IMR-90 (cell line): ENCODE measurements at regions not wholly inside any gene's neighbourhood (a gene's known extent, or its start where the extent isn't known, plus 50 kb on each side); places are given as distances from the start of the nearest gene placed in this dataset.

ENCODE experiments used
- ATAC-seq: fragments of 200-7000 bp; cut with Tn5 transposase; 2 replicates; pipeline ENCODE4 v1.9.1; 2020; ENCODE audit warnings: low read depth, mild to moderate bottlenecking, moderate library complexity
- BruUV-seq: library from RNA; stranded (reverse); fragments of 400-500 nt; replicated peaks from 2 replicates; lab custom pipeline; 2021; lab: Mats Ljungman, UMichigan
- CTCF ChIA-PET: fragments of 300-600 bp; formaldehyde crosslinking; extraction: SDS; loops from one replicate; lab custom pipeline; 2021; ENCODE audit warnings: antibody characterized with exemption; lab: Yijun Ruan, JAX
- POLR2A ChIA-PET: fragments of 300-600 bp; sonication (Branson Sonifier 250); formaldehyde crosslinking; loops from one replicate; lab custom pipeline; 2022; ENCODE audit warnings: antibody characterized with exemption; ENCODE audit not compliant: unreplicated experiment; lab: Charles Lee
- DNase-seq: peaks from one replicate; pipeline ENCODE4 v3.0.0; 2013
- H2AFZ ChIP-seq: replicated peaks from 2 replicates; pipeline ENCODE3; 2013; ENCODE audit warnings: low read length, mild to moderate bottlenecking; ENCODE audit not compliant: poor library complexity
- H2AK5ac ChIP-seq: 2 replicates; pipeline ENCODE4 v1.6.1; 2013; ENCODE audit warnings: low read depth, low read length, inconsistent platforms
- H2AK9ac ChIP-seq: replicated peaks from 2 replicates; pipeline ENCODE3; 2013; ENCODE audit warnings: mild to moderate bottlenecking, low read depth, low read length, moderate library complexity; ENCODE audit not compliant: poor library complexity
- H2BK120ac ChIP-seq: 2 replicates; pipeline ENCODE4 v1.6.1; 2013; ENCODE audit warnings: low read depth, low read length, inconsistent platforms
- H2BK15ac ChIP-seq: 3 replicates; pipeline ENCODE4 v1.6.1; 2013; ENCODE audit warnings: low read depth, low read length, inconsistent platforms
- H2BK20ac ChIP-seq: 2 replicates; pipeline ENCODE4 v1.6.1; 2013; ENCODE audit warnings: low read depth, mild to moderate bottlenecking, inconsistent platforms, low read length, moderate library complexity
- H2BK5ac ChIP-seq: 2 replicates; pipeline ENCODE4 v1.6.1; 2013; ENCODE audit warnings: mild to moderate bottlenecking, low read depth, low read length, inconsistent platforms; ENCODE audit not compliant: poor library complexity, severe bottlenecking
- H3K14ac ChIP-seq: replicated peaks from 2 replicates; pipeline ENCODE4 v1.6.1; 2013; ENCODE audit warnings: low read depth, low read length, inconsistent platforms
- H3K18ac ChIP-seq: 2 replicates; pipeline ENCODE4 v1.6.1; 2013; ENCODE audit warnings: low read depth, low read length, control low read depth
- H3K23ac ChIP-seq: 2 replicates; pipeline ENCODE4 v1.6.1; 2013; ENCODE audit warnings: low read depth, low read length, inconsistent platforms
- H3K27ac ChIP-seq: 2 replicates; pipeline ENCODE4 v1.5.1; 2013; ENCODE audit warnings: mild to moderate bottlenecking, control low read depth, low read length; ENCODE audit not compliant: insufficient read depth
- H3K27me3 ChIP-seq: 2 replicates; pipeline ENCODE4 v1.6.1; 2013; ENCODE audit warnings: low read length; ENCODE audit not compliant: control insufficient read depth, insufficient read depth
- H3K36me3 ChIP-seq: 2 replicates; pipeline ENCODE4 v1.6.1; 2013; ENCODE audit warnings: low read length, mixed read lengths; ENCODE audit not compliant: control insufficient read depth, insufficient read depth
- H3K4ac ChIP-seq: 2 replicates; pipeline ENCODE4 v1.6.1; 2013; ENCODE audit warnings: low read depth, low read length, inconsistent platforms
- H3K4me1 ChIP-seq: 2 replicates; pipeline ENCODE4 v1.6.1; 2013; ENCODE audit warnings: low read length, mixed read lengths; ENCODE audit not compliant: control insufficient read depth, insufficient read depth
- H3K4me2 ChIP-seq: 2 replicates; pipeline ENCODE4 v1.6.1; 2013; ENCODE audit warnings: low read depth, mild to moderate bottlenecking, control low read depth, low read length, moderate library complexity
- H3K4me3 ChIP-seq: 2 replicates; pipeline ENCODE4 v1.5.1; 2013; ENCODE audit warnings: low read depth, mild to moderate bottlenecking, control low read depth, low read length, moderate library complexity; ENCODE audit not compliant: insufficient read depth
- H3K56ac ChIP-seq: 2 replicates; pipeline ENCODE4 v1.6.1; 2013; ENCODE audit warnings: low read length, inconsistent platforms; ENCODE audit not compliant: insufficient read depth; ENCODE audit errors: extremely low read depth
- H3K79me1 ChIP-seq, 2 experiments: 2 replicates each; pipeline ENCODE4 v1.6.1; 2013; ENCODE audit warnings: low read length in 2 of 2, inconsistent platforms in 1 of 2, low read depth in 1 of 2
- H3K9ac ChIP-seq: 2 replicates; pipeline ENCODE4 v1.6.1; 2013; ENCODE audit warnings: low read depth, low read length, control low read depth
- H3K9me1 ChIP-seq: 2 replicates; pipeline ENCODE4 v1.6.1; 2013; ENCODE audit warnings: low read length, inconsistent platforms; ENCODE audit not compliant: insufficient read depth
- H3K9me3 ChIP-seq: 2 replicates; pipeline ENCODE4 v1.6.1; 2013; ENCODE audit warnings: low read length; ENCODE audit not compliant: control insufficient read depth, insufficient read depth
- H4K20me1 ChIP-seq: 2 replicates; pipeline ENCODE4 v1.6.1; 2013; ENCODE audit warnings: low read length, inconsistent platforms; ENCODE audit not compliant: insufficient read depth
- H4K5ac ChIP-seq: 2 replicates; pipeline ENCODE4 v1.6.1; 2013; ENCODE audit warnings: mild to moderate bottlenecking, low read depth, low read length, control low read depth
- H4K8ac ChIP-seq, 2 experiments: 2 replicates each; pipeline ENCODE4 v1.6.1; 2013; ENCODE audit warnings: low read depth in 2 of 2, low read length in 2 of 2, control low read depth in 1 of 2, inconsistent platforms in 1 of 2
- H4K91ac ChIP-seq: 2 replicates; pipeline ENCODE4 v1.6.1; 2013; ENCODE audit warnings: low read depth, low read length, inconsistent platforms; ENCODE audit not compliant: insufficient read depth
- BHLHE40 ChIP-seq: fragments of 150-350 bp; IDR thresholded peaks from 2 replicates; pipeline ENCODE4 v1.6.1; 2016; ENCODE audit warnings: mild to moderate bottlenecking, low read depth, low read length
- CEBPB ChIP-seq: IDR thresholded peaks from 2 replicates; pipeline ENCODE4 v1.6.1; 2012; ENCODE audit warnings: low read depth, low read length, improper control_type of control experiment
- CHD1 ChIP-seq: IDR thresholded peaks from 2 replicates; pipeline ENCODE4 v1.6.1; 2012; ENCODE audit warnings: low read depth, low read length, improper control_type of control experiment
- CTCF ChIP-seq: conservative IDR thresholded peaks from 2 replicates; pipeline ENCODE4 v1.5.1; 2012; ENCODE audit warnings: mild to moderate bottlenecking, low read depth, low read length, improper control_type of control experiment
- ELK1 ChIP-seq: fragments of 150-350 bp; IDR thresholded peaks from 2 replicates; pipeline ENCODE4 v1.6.1; 2016; ENCODE audit warnings: low read depth, mild to moderate bottlenecking, low read length, moderate library complexity, borderline replicate concordance
- FOS ChIP-seq: fragments of 150-350 bp; IDR thresholded peaks from 2 replicates; pipeline ENCODE4 v1.6.1; 2016; ENCODE audit warnings: low read depth, low read length
- MAFK ChIP-seq: IDR thresholded peaks from 2 replicates; pipeline ENCODE4 v1.6.1; 2012; ENCODE audit warnings: low read depth, low read length, improper control_type of control experiment
- MAZ ChIP-seq: IDR thresholded peaks from 2 replicates; pipeline ENCODE4 v1.6.1; 2012; ENCODE audit warnings: low read depth, mild to moderate bottlenecking, low read length, improper control_type of control experiment, moderate library complexity, borderline replicate concordance
- MXI1 ChIP-seq: IDR thresholded peaks from 2 replicates; pipeline ENCODE4 v1.6.1; 2012; ENCODE audit warnings: low read depth, mild to moderate bottlenecking, low read length, moderate library complexity, borderline replicate concordance
- NFE2L2 ChIP-seq: fragments of 150-350 bp; IDR thresholded peaks from 2 replicates; pipeline ENCODE4 v1.6.1; 2016; ENCODE audit warnings: low read depth, mild to moderate bottlenecking, low read length
- POLR2A ChIP-seq: IDR thresholded peaks from 2 replicates; pipeline ENCODE4 v1.6.1; 2012; ENCODE audit warnings: mild to moderate bottlenecking, low read depth, low read length
- RAD21 ChIP-seq: IDR thresholded peaks from 2 replicates; pipeline ENCODE4 v1.6.1; 2012; ENCODE audit warnings: low read length, improper control_type of control experiment
- RCOR1 ChIP-seq: IDR thresholded peaks from 2 replicates; pipeline ENCODE4 v1.6.1; 2012; ENCODE audit warnings: mild to moderate bottlenecking, low read length, improper control_type of control experiment; ENCODE audit not compliant: insufficient replicate concordance
- RFX5 ChIP-seq: IDR thresholded peaks from 2 replicates; pipeline ENCODE4 v1.8.0; 2012; ENCODE audit warnings: low read depth, mild to moderate bottlenecking, low read length, moderate library complexity
- SMC3 ChIP-seq: fragments of 150-350 bp; IDR thresholded peaks from 2 replicates; pipeline ENCODE4 v1.6.1; 2016; ENCODE audit warnings: low read depth, mild to moderate bottlenecking, antibody characterized with exemption, low read length, moderate library complexity
- USF2 ChIP-seq: fragments of 150-350 bp; IDR thresholded peaks from 2 replicates; pipeline ENCODE4 v1.6.1; 2017; ENCODE audit warnings: mild to moderate bottlenecking, antibody characterized with exemption, low read length, low read depth
- WGBS, 2 experiments: methylation state at CpG; one replicate each; pipeline versions ENCODE4 v1.1.5 to v1.1.7; 2013; ENCODE audit warnings: missing lambda C conversion rate in 2 of 2; ENCODE audit not compliant: insufficient read length in 1 of 2; ENCODE audit errors: extremely low coverage in 2 of 2; 5-methylcytosine and 5-hydroxymethylcytosine counted together
- dilution Hi-C: fragments of 300-500 bp; cut with HindIII; formaldehyde crosslinking; loops from one replicate; pipeline ENCODE4 v1.14.3; 2018; ENCODE audit warnings: low sequenced_read_pairs; ENCODE audit not compliant: unreplicated experiment
- in situ Hi-C: fragments of 300-500 bp; cut with MboI; formaldehyde crosslinking; loops from 3 replicates; pipeline ENCODE4 v1.14.3; 2019; ENCODE audit warnings: low sequenced_read_pairs, inconsistent platforms, mixed read lengths
- intact Hi-C: fragments of 100-400 bp; cut with micrococcal nuclease; formaldehyde crosslinking; loops from 2 replicates; pipeline ENCODE4 v1.10.0; 2022

GRCh38 chr2:122875091-122875865 lies 1119.8 kb downstream of the TSN start:
- Histone ChIP-seq H3K27me3 (no peaks in the 10 kb centered on the region), H3K9ac (no peak overlapping the region), H4K91ac (no peak overlapping the region), H2BK15ac (no peak overlapping the region), H4K20me1 (no peaks in the 10 kb centered on the region), H3K4me3 (no peak overlapping the region), H3K18ac (no peak overlapping the region), H4K5ac (no peak overlapping the region), H3K9me3 (peaks cover 10% of the 10 kb centered on the region), H2AK9ac (no peak overlapping the region), H3K36me3 (no peaks in the 10 kb centered on the region), H2AK5ac (no peak overlapping the region), H3K14ac (no peak overlapping the region), H2BK5ac (no peak overlapping the region), H2BK120ac (no peak overlapping the region), H2BK20ac (no peak overlapping the region), H3K4ac (no peak overlapping the region), H3K56ac (no peak overlapping the region), H3K4me2 (no peak overlapping the region), H3K23ac (no peak overlapping the region), H3K9me1 (no peaks in the 10 kb centered on the region), H4K8ac (no peak overlapping the region), H2AFZ (no peak overlapping the region), H3K4me1 (no peaks in the 10 kb centered on the region), H3K27ac (no peak overlapping the region), H3K79me1 (no peaks in the 10 kb centered on the region)
- ChIA-PET CTCF (no interaction called here), POLR2A (no interaction called here)
- dilution Hi-C loops (no loop called here), in situ Hi-C loops (no loop called here), intact Hi-C loops (no loop called here)
- no peak for ATAC-seq
- DNase-seq, result no peak
- whole genome bisulfite sequencing, 2 experiments, result no CpG with 5 or more reads among the region's 5 CpGs
- no peak for TF ChIP-seq RFX5
- TF ChIP-seq FOS, result no peak
- no peak for TF ChIP-seq MXI1
- TF ChIP-seq CTCF, result no peak
- TF ChIP-seq USF2, result no peak
- TF ChIP-seq MAFK, result no peak
- no peak for TF ChIP-seq NFE2L2
- no peak for TF ChIP-seq RCOR1
- TF ChIP-seq CEBPB, result no peak
- TF ChIP-seq ELK1, result no peak
- no peak for TF ChIP-seq SMC3
- TF ChIP-seq CHD1, result no peak
- TF ChIP-seq BHLHE40, result no peak
- no peak for TF ChIP-seq RAD21
- no peak for TF ChIP-seq MAZ
- TF ChIP-seq POLR2A, result no peak
- no TSS peak for BruUV-seq
